Activated CD4-positive, alpha-beta T cell treated with anti-CD3 and anti-CD28 coated beads, Interleukin-2, Interleukin-4, amounts not matched to agents 100 ng/mL and 50 ng/mL, durations not matched to agents 16 hours and 8 hours (primary cell): ENCODE measurements at regions not wholly inside any gene's neighbourhood (a gene's known extent, or its start where the extent isn't known, plus 50 kb on each side); places are given as distances from the start of the nearest gene placed in this dataset.
"Not testable (repeated sequence)": the region's sequence is repeated elsewhere in the genome, so short reads cannot be mapped to it uniquely, and the experiment has no call there.

Source experiments
- DNase-seq: peaks from one replicate; pipeline ENCODE4 v3.0.0-alpha.2; 2020; ENCODE audit warnings: low spot score

DNA sequence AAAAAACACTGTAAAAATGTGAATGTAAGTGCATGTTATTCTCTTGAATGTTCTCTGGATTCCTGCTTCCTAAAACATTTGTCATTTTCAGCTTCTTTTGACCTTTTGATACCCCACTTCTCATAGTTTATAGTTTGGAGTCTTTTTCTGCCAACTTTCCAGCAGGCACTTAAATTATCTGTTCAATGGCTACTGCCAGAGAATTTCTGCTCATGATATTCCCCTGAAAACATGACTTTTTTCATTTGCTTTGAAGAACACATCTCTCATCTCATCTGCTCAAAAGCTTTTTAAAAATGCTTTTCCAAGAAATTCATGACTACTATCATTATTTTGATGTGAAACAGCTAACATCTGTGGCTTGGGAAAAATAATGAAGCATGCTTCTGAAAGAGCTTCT, 269.7 kb upstream of the PCDH7 start:
- DNase-seq: no peak

DNA sequence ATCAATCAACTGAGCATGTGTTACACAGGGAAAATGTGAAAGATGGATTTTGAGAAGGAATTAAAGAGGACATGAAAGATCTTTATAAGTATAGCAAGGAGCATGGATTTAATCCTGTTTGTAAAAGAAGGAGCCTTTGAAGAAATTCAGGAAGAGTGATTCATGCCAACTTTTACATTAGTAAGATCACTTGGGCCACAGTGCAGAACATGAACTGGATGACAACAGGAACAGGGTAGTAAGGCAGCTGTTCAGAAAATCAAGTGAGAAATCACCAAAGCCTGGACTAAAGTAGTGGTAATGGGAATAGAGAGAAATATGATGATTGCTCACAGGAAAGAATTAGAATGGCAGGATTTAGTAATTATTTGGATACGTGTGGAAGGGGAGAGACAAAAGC, 265.7 kb upstream of the PCDH7 start:
- DNase-seq: no peak

DNA sequence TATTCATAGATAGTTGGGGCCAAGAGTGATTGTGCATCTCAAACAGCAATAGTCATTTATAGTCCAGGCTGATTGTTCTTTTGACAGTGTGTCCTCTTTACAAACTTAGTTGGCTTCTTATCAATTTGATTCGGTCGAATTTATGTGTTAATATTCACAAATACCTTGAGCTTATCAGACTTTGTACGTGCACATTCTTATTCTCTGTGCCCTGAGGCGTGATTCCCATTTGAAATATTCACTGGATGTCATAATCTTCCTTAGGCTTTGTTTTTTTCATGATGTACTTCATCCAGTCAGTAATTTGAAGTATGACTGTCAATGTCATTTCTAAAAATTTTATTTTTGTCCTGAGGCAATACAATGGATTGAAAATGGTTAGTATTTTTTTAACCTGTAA, 263.5 kb upstream of the PCDH7 start:
- DNase-seq: no peak

DNA sequence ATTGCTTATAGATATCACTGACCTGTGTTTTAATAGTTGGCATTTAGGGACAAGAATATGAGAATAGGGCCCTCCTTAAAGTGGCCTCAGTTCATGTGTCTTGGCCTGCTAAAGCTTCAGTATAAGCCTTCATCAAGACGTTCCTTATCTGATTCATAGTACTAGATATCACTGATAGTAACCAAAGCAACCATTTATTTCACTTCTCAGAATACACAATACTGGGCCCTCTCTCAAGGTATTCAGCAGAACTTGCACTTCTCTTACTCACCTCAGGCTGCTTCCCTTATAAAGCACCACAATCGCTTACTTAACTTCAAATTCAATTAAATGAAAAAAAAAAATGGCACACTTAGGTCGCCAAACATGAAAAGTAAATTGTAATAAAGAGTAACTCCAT, 259.4 kb upstream of the PCDH7 start:
- DNase-seq: no peak

DNA sequence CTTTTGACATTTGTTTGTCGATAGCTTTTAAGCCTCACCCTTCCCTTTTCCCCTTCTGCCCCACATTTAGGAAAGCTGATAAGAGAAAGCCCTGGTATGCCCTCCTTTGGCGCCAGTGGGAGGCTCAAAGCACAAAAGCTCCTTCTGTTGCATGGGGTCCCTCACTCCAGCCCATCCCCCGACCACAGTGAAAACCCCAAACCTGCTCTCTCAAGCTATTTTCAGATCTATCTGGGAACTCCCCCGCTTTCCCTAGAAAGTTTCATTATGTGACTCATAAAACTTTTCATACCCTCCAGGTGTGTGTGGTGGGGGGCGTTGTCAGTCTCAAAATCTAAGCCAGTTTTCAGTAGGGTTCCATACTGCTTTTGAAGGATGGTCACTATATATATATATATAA, 259.0 kb upstream of the PCDH7 start:
- no peak for DNase-seq

DNA sequence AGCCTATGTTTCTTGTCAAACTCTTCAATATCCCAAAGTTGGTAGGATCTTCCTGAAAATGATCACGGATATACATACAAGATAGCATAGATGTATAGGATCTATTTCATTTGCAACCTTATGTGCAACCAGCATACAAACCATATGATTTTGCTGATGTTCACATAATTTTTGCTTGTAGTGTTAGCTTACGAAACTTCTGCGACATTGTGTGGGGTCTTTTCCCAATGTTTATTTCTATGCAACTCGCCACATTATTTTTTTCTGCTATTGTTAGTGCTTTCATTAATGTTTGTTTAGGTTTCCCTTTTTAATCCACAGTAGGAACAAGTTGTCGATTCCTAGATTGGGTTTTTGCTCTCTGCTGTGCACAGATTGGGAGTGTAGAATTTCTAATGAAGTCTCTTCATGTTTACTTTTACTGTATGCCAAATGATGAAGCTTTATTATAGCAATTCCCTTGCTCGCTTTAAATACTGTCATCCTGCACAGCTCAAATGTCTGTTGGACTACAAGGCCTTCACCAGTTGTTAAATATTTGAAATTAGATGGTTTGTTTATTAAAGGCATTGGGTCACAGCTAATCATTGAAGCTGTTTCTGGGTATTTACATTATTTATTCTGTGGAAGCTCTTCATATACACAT, 257.6 kb upstream of the PCDH7 start:
- DNase-seq: no peak

DNA sequence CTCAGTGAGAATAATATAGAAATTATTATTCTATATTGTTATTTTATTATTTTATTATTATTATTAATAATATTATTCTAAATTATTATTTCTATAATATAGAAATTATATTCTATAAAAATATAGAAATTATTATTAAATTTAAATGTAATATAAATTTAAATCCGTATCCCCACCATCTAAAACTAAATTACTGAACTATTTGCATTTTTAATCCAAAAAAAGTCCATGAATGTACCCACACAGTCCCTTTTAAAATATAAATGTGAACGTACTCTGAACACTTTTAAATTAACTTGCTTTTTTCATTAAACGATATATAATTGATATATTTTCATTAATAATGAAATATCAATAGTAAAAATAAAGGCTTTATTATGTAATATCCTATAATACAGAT, 248.3 kb upstream of the PCDH7 start:
- DNase-seq: no peak

DNA sequence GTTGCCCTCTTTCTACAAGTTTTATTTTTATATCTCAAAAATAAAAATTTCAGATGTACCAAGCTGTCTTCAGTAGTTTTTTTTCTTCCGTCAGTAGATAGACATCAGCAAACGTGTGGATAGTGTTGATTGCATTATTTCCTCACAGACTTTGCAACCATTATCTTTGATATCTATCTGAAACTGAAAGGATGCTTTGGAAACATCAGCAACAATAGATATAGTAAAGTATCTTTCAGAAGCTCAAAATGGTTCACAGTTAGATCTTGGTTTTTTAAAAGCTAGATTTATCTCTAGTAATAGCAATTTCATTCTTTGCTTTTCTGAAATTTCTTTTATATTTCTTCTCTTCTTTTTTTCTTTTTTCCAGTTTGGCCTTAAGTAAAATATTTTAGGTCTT, 246.9 kb upstream of the PCDH7 start:
- DNase-seq: no peak

DNA sequence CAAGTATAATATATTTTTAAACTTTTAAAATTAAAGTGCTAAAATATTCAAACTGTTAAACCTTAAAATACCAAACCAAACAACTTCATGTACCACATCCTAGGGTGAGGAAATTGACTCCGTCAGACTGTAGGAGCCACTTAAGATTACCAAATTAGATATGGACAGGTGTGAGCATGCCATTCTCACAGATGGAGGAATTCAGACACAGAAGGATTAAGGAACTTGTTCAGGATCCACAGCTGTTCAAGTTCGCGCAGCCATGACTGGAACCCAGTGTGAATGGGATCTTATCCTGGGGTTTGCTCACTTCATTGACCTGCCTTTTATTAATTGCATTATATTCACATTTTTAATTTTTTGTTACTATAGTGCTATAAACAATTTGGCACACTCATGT, 224.9 kb upstream of the PCDH7 start:
- DNase-seq: no peak

DNA sequence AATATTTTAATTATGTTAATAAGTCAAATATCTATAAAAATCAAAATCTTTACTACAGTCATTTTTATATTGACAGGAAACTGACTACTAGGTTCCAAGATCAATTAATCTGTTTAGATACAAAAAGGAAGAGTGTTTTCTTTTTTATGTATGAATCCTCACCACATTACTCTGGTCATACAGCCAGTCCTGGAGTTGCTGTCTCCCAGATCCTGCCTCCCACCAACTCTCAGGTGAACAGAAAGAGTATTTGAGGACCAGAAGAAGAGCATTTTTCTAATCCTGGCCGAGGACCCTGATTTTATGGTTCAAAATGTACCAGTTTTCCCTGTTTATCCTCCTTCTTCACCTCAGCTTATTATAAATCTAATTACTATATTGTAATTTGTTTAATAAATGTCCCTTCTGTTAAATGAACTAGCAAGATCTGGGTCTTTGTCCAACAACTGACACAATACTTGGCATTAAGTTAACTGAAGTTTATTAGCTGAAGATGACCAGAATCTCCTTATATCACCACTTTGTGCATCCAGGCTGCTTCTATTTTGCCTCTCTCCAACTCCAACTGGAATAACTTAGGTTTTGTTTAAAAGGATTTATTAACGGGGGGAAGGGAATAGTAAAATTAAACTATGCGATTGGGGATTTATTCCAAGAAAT, 224.4 kb upstream of the PCDH7 start:
- no peak for DNase-seq

DNA sequence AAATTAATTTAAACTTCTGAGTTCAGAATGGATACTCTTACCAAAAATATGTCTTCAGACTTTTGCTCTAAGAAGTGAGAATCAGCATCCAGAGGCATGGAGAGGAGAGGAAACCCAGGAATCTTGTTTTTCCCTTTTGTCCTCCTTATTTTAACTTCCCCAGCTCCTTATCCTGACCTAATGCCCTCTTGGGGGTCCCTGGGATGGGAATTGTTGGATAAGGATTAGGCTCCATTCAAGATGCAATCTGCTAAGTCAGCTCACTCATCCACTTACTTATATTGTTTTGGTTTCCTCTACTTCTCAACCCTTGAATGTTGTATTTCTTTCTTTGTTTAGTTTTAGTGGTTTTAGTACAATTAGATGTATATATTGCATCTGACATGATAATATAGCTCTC, 208.4 kb upstream of the PCDH7 start:
- no peak for DNase-seq

DNA sequence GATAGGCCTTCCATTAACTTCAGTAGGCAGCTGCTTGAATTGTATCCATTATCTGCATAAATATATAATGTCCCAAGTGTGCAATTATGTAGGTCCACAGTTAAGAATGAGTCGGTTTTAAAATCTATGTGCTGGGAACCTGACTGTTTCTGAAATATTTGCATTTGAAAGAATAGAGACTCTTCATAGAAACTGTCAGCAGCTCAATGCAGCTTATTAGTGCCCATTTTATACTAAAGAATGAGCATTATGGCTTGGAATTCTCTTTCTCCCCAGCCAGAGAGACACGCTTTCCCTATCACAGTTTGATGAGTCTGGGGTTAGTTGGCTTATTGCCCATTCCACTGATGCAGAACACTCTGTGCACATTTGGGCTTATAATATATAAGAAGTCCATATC, 202.0 kb upstream of the PCDH7 start:
- no peak for DNase-seq

DNA sequence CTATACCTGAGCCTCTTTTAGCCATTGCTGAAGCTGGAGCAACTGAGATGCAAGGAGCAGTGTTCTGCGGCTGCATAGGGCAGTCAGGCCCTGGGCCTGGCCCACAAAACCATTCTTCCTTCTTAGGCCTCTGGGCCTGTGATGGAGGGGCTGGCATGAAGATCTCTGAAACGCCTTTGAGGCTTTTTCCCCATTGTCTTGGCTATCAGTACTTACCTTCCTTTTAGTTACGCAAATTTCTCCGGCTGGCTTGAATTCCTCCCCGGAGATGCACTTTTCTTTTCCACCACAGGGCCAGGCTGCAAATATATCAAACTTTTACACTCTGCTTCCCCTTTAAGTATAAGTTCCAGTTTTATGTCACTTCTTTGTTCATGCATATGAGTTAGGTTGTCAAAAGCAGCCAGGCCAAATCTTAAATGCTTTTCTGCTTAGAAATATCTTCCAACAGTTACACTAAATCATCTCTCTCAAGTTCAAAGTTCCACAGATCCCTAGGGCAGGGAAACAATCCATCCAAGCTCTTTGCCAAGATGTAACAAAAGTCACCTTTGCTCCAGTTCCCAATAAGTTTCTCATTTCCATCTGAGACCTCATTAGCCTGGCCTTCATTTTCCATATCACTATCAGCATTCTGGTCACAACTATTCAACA, 194.4 kb upstream of the PCDH7 start:
- DNase-seq: no peak

DNA sequence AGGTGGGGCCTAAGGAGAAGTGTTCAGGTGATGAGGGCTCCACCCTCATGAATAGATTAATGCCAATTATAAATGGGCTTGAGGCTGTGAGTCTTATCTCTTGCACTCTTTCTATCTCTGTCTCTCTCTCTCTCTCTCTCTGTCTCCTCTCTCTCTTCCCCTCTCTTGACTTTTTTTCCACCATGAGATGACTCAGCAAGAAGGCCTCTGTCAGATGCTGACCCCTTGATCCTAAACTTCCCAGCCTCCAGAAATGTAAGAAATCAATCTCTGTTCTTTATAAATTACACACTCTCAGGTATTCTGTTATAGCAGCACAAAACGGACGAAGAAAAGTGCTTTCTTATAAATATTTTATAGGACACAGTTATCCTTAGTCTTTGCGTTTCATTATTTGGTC, 184.9 kb upstream of the PCDH7 start:
- DNase-seq: no peak

DNA sequence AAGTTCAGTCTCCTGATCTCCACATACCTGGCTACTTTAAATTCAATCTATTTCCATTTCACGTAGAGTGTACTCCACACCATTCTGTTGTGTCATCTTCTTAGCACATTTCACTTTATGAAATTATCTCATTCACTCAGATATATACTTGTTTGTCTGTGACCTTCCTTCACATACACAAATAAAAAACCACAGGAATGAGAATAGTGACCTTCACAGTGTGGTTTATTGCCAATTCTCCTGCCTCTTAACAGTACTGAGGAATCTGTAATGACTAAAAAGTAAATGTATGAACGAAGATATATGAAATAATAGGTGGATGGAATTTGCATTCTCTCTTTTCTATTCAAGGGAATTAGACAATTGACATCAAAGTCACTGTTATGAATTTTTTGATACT, 183.9 kb upstream of the PCDH7 start:
- DNase-seq: no peak

DNA sequence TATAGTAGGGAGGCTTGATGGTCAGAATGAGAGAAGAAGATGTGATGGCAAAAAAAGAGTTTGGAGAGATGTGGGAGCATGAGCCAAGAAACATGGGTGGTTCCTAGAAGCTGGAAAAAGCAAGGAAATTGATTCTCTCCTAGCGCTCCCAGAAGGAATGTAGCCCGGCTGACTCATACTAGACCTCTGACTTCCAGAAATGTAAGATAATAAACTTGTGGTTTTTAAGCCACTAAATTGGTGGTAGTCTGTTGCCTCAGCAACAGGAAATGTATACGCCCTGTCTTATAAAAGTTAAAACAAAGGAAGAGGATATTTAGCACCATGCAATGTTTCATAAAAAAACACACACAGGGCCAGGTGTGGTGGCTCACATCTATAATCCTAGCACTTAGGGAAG, 182.7 kb upstream of the PCDH7 start:
- no peak for DNase-seq

DNA sequence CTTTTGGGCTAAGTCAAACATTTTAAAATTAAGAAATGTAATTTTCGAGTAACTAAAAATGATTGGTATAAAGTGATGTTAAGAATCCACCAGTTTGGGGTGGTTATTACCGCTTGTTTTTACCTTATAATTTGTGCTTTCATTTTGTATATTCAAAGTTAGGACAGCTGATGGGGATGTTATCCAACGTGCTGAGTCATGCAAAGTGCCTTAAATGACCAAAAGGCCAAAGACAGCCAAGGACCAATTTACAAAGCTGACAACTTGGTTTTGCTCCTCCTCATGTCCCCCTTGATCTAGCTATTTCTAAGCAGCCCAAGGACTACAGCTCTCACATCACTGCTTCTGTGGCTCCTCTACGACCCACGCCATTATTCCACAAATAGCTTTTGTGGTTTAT, 181.4 kb upstream of the PCDH7 start:
- DNase-seq: no peak

DNA sequence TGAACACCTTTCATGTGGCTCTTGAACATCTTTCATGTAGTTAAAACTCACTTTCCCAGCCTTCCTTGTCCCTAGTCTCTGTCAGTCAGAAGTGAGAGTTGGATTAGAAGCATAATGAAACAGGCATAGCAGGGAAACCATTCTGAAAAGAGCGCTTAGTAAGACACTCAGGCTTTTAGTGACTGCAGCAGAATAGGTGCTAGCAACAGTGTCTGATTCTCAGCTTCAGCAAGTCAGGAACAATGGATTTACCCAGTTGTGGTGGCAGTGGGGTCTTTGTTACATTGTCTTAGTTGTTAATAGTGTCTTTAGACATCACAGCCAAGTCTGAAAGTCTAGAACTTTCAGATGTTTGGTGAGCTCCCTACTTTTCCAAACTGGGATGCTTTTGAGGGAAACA, 177.1 kb upstream of the PCDH7 start:
- DNase-seq: no peak

DNA sequence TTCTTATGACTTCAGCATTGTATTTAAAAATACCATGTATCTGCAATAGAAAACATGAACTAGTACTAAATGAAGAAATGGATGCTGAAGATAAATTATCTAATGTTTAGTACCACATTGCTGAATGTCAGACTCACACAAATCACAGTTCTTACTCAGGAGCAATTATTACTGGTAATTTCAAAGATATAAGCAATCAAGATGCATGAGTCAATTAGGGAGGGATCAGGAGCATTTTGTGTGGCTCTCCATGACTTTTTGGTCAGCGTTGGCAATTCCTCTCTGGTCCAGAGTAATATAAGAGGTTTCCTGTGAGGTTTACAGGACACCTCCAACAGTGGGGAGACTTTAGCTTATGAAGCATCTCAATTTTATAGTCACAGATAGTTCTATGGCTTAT, 167.0 kb upstream of the PCDH7 start:
- DNase-seq: no peak

DNA sequence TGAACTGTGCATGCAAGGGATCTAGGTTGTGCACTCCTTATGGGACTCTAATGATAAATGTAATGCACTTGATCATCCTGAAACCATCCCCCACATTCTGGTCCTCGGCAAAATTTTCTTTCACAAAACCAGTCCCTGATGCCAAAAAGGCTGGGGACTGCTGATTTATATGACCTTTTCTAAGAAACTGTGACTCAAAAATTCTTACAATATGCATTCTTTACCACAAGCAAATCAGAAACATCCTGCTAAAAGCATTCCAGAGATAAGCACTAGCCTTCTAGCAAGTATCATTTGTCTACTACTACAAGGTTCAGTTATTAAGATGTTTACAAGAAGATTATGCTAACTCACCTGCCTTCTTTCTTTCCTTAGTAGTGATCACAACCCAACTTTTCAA, 166.5 kb upstream of the PCDH7 start:
- DNase-seq: no peak

DNA sequence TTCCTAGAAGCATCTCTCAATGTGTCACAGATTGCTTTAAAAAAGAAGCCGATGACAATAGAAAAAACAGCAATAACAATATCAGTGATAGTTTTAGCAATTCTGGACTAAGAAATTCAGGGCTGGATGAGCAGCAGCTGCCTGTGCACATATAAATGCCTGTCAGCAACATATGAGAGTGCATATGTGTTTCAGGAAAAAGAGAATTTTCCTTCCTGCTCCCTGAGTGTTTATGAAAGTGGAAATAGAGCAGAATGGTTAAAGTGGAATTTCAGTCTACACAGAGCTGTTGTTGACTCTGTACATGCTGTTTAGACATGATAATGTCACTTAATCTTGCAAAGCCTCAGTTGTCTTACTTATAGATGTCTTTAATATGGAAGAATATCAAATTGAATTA, 164.4 kb upstream of the PCDH7 start:
- no peak for DNase-seq

DNA sequence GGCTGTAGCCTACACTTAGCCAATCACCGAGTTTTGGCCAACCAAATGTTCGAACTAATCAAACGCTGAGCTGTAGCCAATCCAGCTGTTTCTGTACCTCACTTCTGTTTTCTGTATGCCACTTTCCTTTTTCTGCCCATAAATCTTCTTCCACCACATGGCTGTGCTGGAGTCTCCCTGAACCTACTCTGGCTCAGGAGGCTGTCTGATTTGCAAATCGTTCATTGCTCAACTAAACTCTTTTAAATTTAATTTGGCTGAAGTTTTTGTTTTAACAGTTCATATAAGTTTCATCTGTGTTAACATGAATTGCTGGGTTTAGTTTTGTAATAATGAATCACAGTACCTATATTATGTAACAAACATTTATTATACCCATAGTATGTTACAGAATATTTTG, 160.7 kb upstream of the PCDH7 start:
- DNase-seq: no peak

DNA sequence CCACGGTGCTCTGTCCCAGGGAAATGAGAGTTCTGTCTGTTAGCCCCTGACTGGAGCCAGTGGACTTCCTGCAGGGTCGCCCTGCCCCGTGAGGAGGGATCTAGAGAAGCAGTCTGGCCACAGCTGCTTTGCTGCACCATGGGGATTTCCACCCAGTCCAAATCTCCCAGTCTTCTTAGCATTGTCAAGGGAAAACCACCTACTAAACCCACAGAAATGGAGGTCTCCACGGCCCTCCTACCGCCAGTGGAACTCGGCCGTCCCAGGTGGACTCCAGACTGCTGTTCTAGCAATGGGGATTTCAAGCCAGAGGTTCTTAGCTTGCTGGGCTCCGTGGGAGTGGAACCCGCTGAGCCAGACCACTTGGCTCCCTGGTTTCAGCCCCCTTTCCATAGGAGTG, 133.3 kb upstream of the PCDH7 start:
- no peak for DNase-seq

DNA sequence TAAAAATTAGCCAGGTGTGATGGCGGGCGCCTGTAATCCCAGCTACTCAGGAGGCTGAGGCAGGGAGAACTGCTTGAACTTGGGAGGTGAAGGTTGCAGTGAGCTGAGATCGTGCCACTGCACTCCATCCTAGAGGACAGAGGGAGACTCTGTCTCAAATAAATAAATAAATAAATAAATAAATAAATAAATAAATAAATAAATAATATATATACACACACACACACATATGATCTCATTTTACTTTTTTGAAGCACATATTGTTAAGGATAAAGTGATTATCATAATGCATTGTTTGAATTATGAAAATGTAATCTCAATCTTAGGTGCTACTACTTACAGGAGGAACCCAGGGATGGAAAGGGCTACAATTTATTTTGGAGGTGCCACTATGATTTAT, 130.5 kb upstream of the PCDH7 start:
- not testable (repeated sequence) for DNase-seq
